ENCODE measurements at regions not wholly inside any gene's neighbourhood (a gene's known extent, or its start where the extent isn't known, plus 50 kb on each side); places are given as distances from the start of the nearest gene placed in this dataset.
"Not testable (repeated sequence)": the region's sequence is repeated elsewhere in the genome, so short reads cannot be mapped to it uniquely, and the experiment has no call there.

GRCh38 chr15:85264614-85265190, 115.7 kb upstream of the AKAP13 start:
- DNase-seq (ENCODE audit: low spot score) = not testable (repeated sequence)

- DNase-seq (ENCODE audit: low spot score) = not testable (repeated sequence)
These were observed 113.1 kb upstream of the AKAP13 start for GRCh38 chr15:85267158-85267857.

GRCh38 chr15:85274315-85275050, 105.9 kb upstream of the AKAP13 start:
- DNase-seq (ENCODE audit: low spot score) = no peak

- DNase-seq (ENCODE audit: low spot score) = no peak
These were observed 103.9 kb upstream of the AKAP13 start for GRCh38 chr15:85276508-85276907.

GRCh38 chr15:85276921-85277320, 103.5 kb upstream of the AKAP13 start:
- no peak for DNase-seq (ENCODE audit: low spot score)

GRCh38 chr15:85277847-85278370, 102.5 kb upstream of the AKAP13 start:
- DNase-seq (ENCODE audit: low spot score) = no peak

GRCh38 chr15:85280203-85280602, 100.2 kb upstream of the AKAP13 start:
- no peak for DNase-seq (ENCODE audit: low spot score)

- no peak for DNase-seq (ENCODE audit: low spot score)
These were observed 99.0 kb upstream of the AKAP13 start for GRCh38 chr15:85281293-85281882.

GRCh38 chr15:85282504-85283115, 97.8 kb upstream of the AKAP13 start:
- DNase-seq (ENCODE audit: low spot score) = no peak

- peak; percentile 29 for DNase-seq (ENCODE audit: low spot score)
These were observed 96.6 kb upstream of the AKAP13 start for GRCh38 chr15:85283815-85284214.

- DNase-seq (ENCODE audit: low spot score) = no peak
These were observed 95.9 kb upstream of the AKAP13 start for GRCh38 chr15:85284497-85284896.

GRCh38 chr15:85289677-85290365, 90.6 kb upstream of the AKAP13 start:
- DNase-seq (ENCODE audit: low spot score) = peak; percentile 89

- not testable (repeated sequence) for DNase-seq (ENCODE audit: low spot score)
These were observed 87.8 kb upstream of the AKAP13 start for GRCh38 chr15:85292583-85292982.

- DNase-seq (ENCODE audit: low spot score) = peak; percentile 96
These were observed 83.6 kb upstream of the AKAP13 start for GRCh38 chr15:85296615-85297402.

- no peak for DNase-seq (ENCODE audit: low spot score)
These were observed 82.9 kb upstream of the AKAP13 start for GRCh38 chr15:85297537-85297936.

GRCh38 chr15:85298366-85298765, 82.0 kb upstream of the AKAP13 start:
- no peak for DNase-seq (ENCODE audit: low spot score)

GRCh38 chr15:85298941-85299340, 81.5 kb upstream of the AKAP13 start:
- no peak for DNase-seq (ENCODE audit: low spot score)

- DNase-seq (ENCODE audit: low spot score) = no peak
These were observed 78.1 kb upstream of the AKAP13 start for GRCh38 chr15:85302271-85302670.

- DNase-seq (ENCODE audit: low spot score) = no peak
These were observed 75.4 kb upstream of the AKAP13 start for GRCh38 chr15:85305050-85305449.

GRCh38 chr15:85306946-85307686, 73.3 kb upstream of the AKAP13 start:
- DNase-seq (ENCODE audit: low spot score) = no peak
